IMR-90 (cell line): ENCODE measurements at regions not wholly inside any gene's neighbourhood (a gene's known extent, or its start where the extent isn't known, plus 50 kb on each side); places are given as distances from the start of the nearest gene placed in this dataset.

Source experiments
- ATAC-seq: fragments of 200-7000 bp; cut with Tn5 transposase; 2 replicates; pipeline ENCODE4 v1.9.1; 2020; ENCODE audit warnings: low read depth, mild to moderate bottlenecking, moderate library complexity
- BruUV-seq: library from RNA; stranded (reverse); fragments of 400-500 nt; replicated peaks from 2 replicates; lab custom pipeline; 2021; lab: Mats Ljungman, UMichigan
- CTCF ChIA-PET: fragments of 300-600 bp; formaldehyde crosslinking; extraction: SDS; loops from one replicate; lab custom pipeline; 2021; ENCODE audit warnings: antibody characterized with exemption; lab: Yijun Ruan, JAX
- POLR2A ChIA-PET: fragments of 300-600 bp; sonication (Branson Sonifier 250); formaldehyde crosslinking; loops from one replicate; lab custom pipeline; 2022; ENCODE audit warnings: antibody characterized with exemption; ENCODE audit not compliant: unreplicated experiment; lab: Charles Lee
- DNase-seq: peaks from one replicate; pipeline ENCODE4 v3.0.0; 2013
- H2AFZ ChIP-seq: replicated peaks from 2 replicates; pipeline ENCODE3; 2013; ENCODE audit warnings: low read length, mild to moderate bottlenecking; ENCODE audit not compliant: poor library complexity
- H2AK5ac ChIP-seq: 2 replicates; pipeline ENCODE4 v1.6.1; 2013; ENCODE audit warnings: low read depth, low read length, inconsistent platforms
- H2AK9ac ChIP-seq: replicated peaks from 2 replicates; pipeline ENCODE3; 2013; ENCODE audit warnings: mild to moderate bottlenecking, low read depth, low read length, moderate library complexity; ENCODE audit not compliant: poor library complexity
- H2BK120ac ChIP-seq: 2 replicates; pipeline ENCODE4 v1.6.1; 2013; ENCODE audit warnings: low read depth, low read length, inconsistent platforms
- H2BK15ac ChIP-seq: 3 replicates; pipeline ENCODE4 v1.6.1; 2013; ENCODE audit warnings: low read depth, low read length, inconsistent platforms
- H2BK20ac ChIP-seq: 2 replicates; pipeline ENCODE4 v1.6.1; 2013; ENCODE audit warnings: low read depth, mild to moderate bottlenecking, inconsistent platforms, low read length, moderate library complexity
- H2BK5ac ChIP-seq: 2 replicates; pipeline ENCODE4 v1.6.1; 2013; ENCODE audit warnings: mild to moderate bottlenecking, low read depth, low read length, inconsistent platforms; ENCODE audit not compliant: poor library complexity, severe bottlenecking
- H3K14ac ChIP-seq: replicated peaks from 2 replicates; pipeline ENCODE4 v1.6.1; 2013; ENCODE audit warnings: low read depth, low read length, inconsistent platforms
- H3K18ac ChIP-seq: 2 replicates; pipeline ENCODE4 v1.6.1; 2013; ENCODE audit warnings: low read depth, low read length, control low read depth
- H3K23ac ChIP-seq: 2 replicates; pipeline ENCODE4 v1.6.1; 2013; ENCODE audit warnings: low read depth, low read length, inconsistent platforms
- H3K27ac ChIP-seq: 2 replicates; pipeline ENCODE4 v1.5.1; 2013; ENCODE audit warnings: mild to moderate bottlenecking, control low read depth, low read length; ENCODE audit not compliant: insufficient read depth
- H3K27me3 ChIP-seq: 2 replicates; pipeline ENCODE4 v1.6.1; 2013; ENCODE audit warnings: low read length; ENCODE audit not compliant: control insufficient read depth, insufficient read depth
- H3K36me3 ChIP-seq: 2 replicates; pipeline ENCODE4 v1.6.1; 2013; ENCODE audit warnings: low read length, mixed read lengths; ENCODE audit not compliant: control insufficient read depth, insufficient read depth
- H3K4ac ChIP-seq: 2 replicates; pipeline ENCODE4 v1.6.1; 2013; ENCODE audit warnings: low read depth, low read length, inconsistent platforms
- H3K4me1 ChIP-seq: 2 replicates; pipeline ENCODE4 v1.6.1; 2013; ENCODE audit warnings: low read length, mixed read lengths; ENCODE audit not compliant: control insufficient read depth, insufficient read depth
- H3K4me2 ChIP-seq: 2 replicates; pipeline ENCODE4 v1.6.1; 2013; ENCODE audit warnings: low read depth, mild to moderate bottlenecking, control low read depth, low read length, moderate library complexity
- H3K4me3 ChIP-seq: 2 replicates; pipeline ENCODE4 v1.5.1; 2013; ENCODE audit warnings: low read depth, mild to moderate bottlenecking, control low read depth, low read length, moderate library complexity; ENCODE audit not compliant: insufficient read depth
- H3K56ac ChIP-seq: 2 replicates; pipeline ENCODE4 v1.6.1; 2013; ENCODE audit warnings: low read length, inconsistent platforms; ENCODE audit not compliant: insufficient read depth; ENCODE audit errors: extremely low read depth
- H3K79me1 ChIP-seq, 2 experiments: 2 replicates each; pipeline ENCODE4 v1.6.1; 2013; ENCODE audit warnings: low read length in 2 of 2, inconsistent platforms in 1 of 2, low read depth in 1 of 2
- H3K9ac ChIP-seq: 2 replicates; pipeline ENCODE4 v1.6.1; 2013; ENCODE audit warnings: low read depth, low read length, control low read depth
- H3K9me1 ChIP-seq: 2 replicates; pipeline ENCODE4 v1.6.1; 2013; ENCODE audit warnings: low read length, inconsistent platforms; ENCODE audit not compliant: insufficient read depth
- H3K9me3 ChIP-seq: 2 replicates; pipeline ENCODE4 v1.6.1; 2013; ENCODE audit warnings: low read length; ENCODE audit not compliant: control insufficient read depth, insufficient read depth
- H4K20me1 ChIP-seq: 2 replicates; pipeline ENCODE4 v1.6.1; 2013; ENCODE audit warnings: low read length, inconsistent platforms; ENCODE audit not compliant: insufficient read depth
- H4K5ac ChIP-seq: 2 replicates; pipeline ENCODE4 v1.6.1; 2013; ENCODE audit warnings: mild to moderate bottlenecking, low read depth, low read length, control low read depth
- H4K8ac ChIP-seq, 2 experiments: 2 replicates each; pipeline ENCODE4 v1.6.1; 2013; ENCODE audit warnings: low read depth in 2 of 2, low read length in 2 of 2, control low read depth in 1 of 2, inconsistent platforms in 1 of 2
- H4K91ac ChIP-seq: 2 replicates; pipeline ENCODE4 v1.6.1; 2013; ENCODE audit warnings: low read depth, low read length, inconsistent platforms; ENCODE audit not compliant: insufficient read depth
- BHLHE40 ChIP-seq: fragments of 150-350 bp; IDR thresholded peaks from 2 replicates; pipeline ENCODE4 v1.6.1; 2016; ENCODE audit warnings: mild to moderate bottlenecking, low read depth, low read length
- CEBPB ChIP-seq: IDR thresholded peaks from 2 replicates; pipeline ENCODE4 v1.6.1; 2012; ENCODE audit warnings: low read depth, low read length, improper control_type of control experiment
- CHD1 ChIP-seq: IDR thresholded peaks from 2 replicates; pipeline ENCODE4 v1.6.1; 2012; ENCODE audit warnings: low read depth, low read length, improper control_type of control experiment
- CTCF ChIP-seq: conservative IDR thresholded peaks from 2 replicates; pipeline ENCODE4 v1.5.1; 2012; ENCODE audit warnings: mild to moderate bottlenecking, low read depth, low read length, improper control_type of control experiment
- ELK1 ChIP-seq: fragments of 150-350 bp; IDR thresholded peaks from 2 replicates; pipeline ENCODE4 v1.6.1; 2016; ENCODE audit warnings: low read depth, mild to moderate bottlenecking, low read length, moderate library complexity, borderline replicate concordance
- FOS ChIP-seq: fragments of 150-350 bp; IDR thresholded peaks from 2 replicates; pipeline ENCODE4 v1.6.1; 2016; ENCODE audit warnings: low read depth, low read length
- MAFK ChIP-seq: IDR thresholded peaks from 2 replicates; pipeline ENCODE4 v1.6.1; 2012; ENCODE audit warnings: low read depth, low read length, improper control_type of control experiment
- MAZ ChIP-seq: IDR thresholded peaks from 2 replicates; pipeline ENCODE4 v1.6.1; 2012; ENCODE audit warnings: low read depth, mild to moderate bottlenecking, low read length, improper control_type of control experiment, moderate library complexity, borderline replicate concordance
- MXI1 ChIP-seq: IDR thresholded peaks from 2 replicates; pipeline ENCODE4 v1.6.1; 2012; ENCODE audit warnings: low read depth, mild to moderate bottlenecking, low read length, moderate library complexity, borderline replicate concordance
- NFE2L2 ChIP-seq: fragments of 150-350 bp; IDR thresholded peaks from 2 replicates; pipeline ENCODE4 v1.6.1; 2016; ENCODE audit warnings: low read depth, mild to moderate bottlenecking, low read length
- RAD21 ChIP-seq: IDR thresholded peaks from 2 replicates; pipeline ENCODE4 v1.6.1; 2012; ENCODE audit warnings: low read length, improper control_type of control experiment
- RCOR1 ChIP-seq: IDR thresholded peaks from 2 replicates; pipeline ENCODE4 v1.6.1; 2012; ENCODE audit warnings: mild to moderate bottlenecking, low read length, improper control_type of control experiment; ENCODE audit not compliant: insufficient replicate concordance
- RFX5 ChIP-seq: IDR thresholded peaks from 2 replicates; pipeline ENCODE4 v1.8.0; 2012; ENCODE audit warnings: low read depth, mild to moderate bottlenecking, low read length, moderate library complexity
- SMC3 ChIP-seq: fragments of 150-350 bp; IDR thresholded peaks from 2 replicates; pipeline ENCODE4 v1.6.1; 2016; ENCODE audit warnings: low read depth, mild to moderate bottlenecking, antibody characterized with exemption, low read length, moderate library complexity
- USF2 ChIP-seq: fragments of 150-350 bp; IDR thresholded peaks from 2 replicates; pipeline ENCODE4 v1.6.1; 2017; ENCODE audit warnings: mild to moderate bottlenecking, antibody characterized with exemption, low read length, low read depth
- WGBS, 2 experiments: methylation state at CpG; one replicate each; pipeline versions ENCODE4 v1.1.5 to v1.1.7; 2013; ENCODE audit warnings: missing lambda C conversion rate in 2 of 2; ENCODE audit not compliant: insufficient read length in 1 of 2; ENCODE audit errors: extremely low coverage in 2 of 2; 5-methylcytosine and 5-hydroxymethylcytosine counted together
- dilution Hi-C: fragments of 300-500 bp; cut with HindIII; formaldehyde crosslinking; loops from one replicate; pipeline ENCODE4 v1.14.3; 2018; ENCODE audit warnings: low sequenced_read_pairs; ENCODE audit not compliant: unreplicated experiment
- in situ Hi-C: fragments of 300-500 bp; cut with MboI; formaldehyde crosslinking; loops from 3 replicates; pipeline ENCODE4 v1.14.3; 2019; ENCODE audit warnings: low sequenced_read_pairs, inconsistent platforms, mixed read lengths
- intact Hi-C: fragments of 100-400 bp; cut with micrococcal nuclease; formaldehyde crosslinking; loops from 2 replicates; pipeline ENCODE4 v1.10.0; 2022

- Histone ChIP-seq H4K91ac (no peak overlapping the region), H3K18ac (no peak overlapping the region), H4K8ac (no peak overlapping the region), H3K27me3 (no peaks in the 10 kb centered on the region), H2BK5ac (no peak overlapping the region), H2AFZ (no peak overlapping the region), H3K14ac (no peak overlapping the region), H3K27ac (no peak overlapping the region), H2BK120ac (no peak overlapping the region), H3K9me3 (no peaks in the 10 kb centered on the region), H2BK15ac (no peak overlapping the region), H2BK20ac (no peak overlapping the region), H3K4me3 (no peak overlapping the region), H3K23ac (no peak overlapping the region), H3K9ac (no peak overlapping the region), H3K79me1 (no peaks in the 10 kb centered on the region), H3K56ac (no peak overlapping the region), H3K4ac (no peak overlapping the region), H2AK5ac (no peak overlapping the region), H3K4me2 (no peak overlapping the region), H4K20me1 (no peaks in the 10 kb centered on the region), H2AK9ac (no peak overlapping the region), H3K36me3 (no peaks in the 10 kb centered on the region), H3K9me1 (no peaks in the 10 kb centered on the region), H4K5ac (no peak overlapping the region), H3K4me1 (no peaks in the 10 kb centered on the region)
- WGBS, 2 experiments: 80% methylated on average over 1 of the region's 1 CpG; no CpG with 5 or more reads in 1 of the 2 experiments
- dilution Hi-C loops: no loop called here
- DNase-seq (no peak), ATAC-seq (no peak)
- intact Hi-C loops: no loop called here
- ChIA-PET POLR2A (no interaction called here), CTCF (no interaction called here)
- in situ Hi-C loops: no loop called here
- TF ChIP-seq CEBPB (no peak), SMC3 (no peak), CTCF (no peak), NFE2L2 (no peak), FOS (no peak), BHLHE40 (no peak), RFX5 (no peak), USF2 (no peak), RAD21 (no peak), MAFK (no peak), ELK1 (no peak), CHD1 (no peak), MAZ (no peak), MXI1 (no peak), RCOR1 (no peak)
- BruUV-seq: no TSS peak
Observed at GRCh38 chr5:30523061-30523460, 670.4 kb upstream of the CDH6 start.
